BJ (cell line): ENCODE measurements at regions not wholly inside any gene's neighbourhood (a gene's known extent, or its start where the extent isn't known, plus 50 kb on each side); places are given as distances from the start of the nearest gene placed in this dataset.

ENCODE experiments used
- CTCF ChIA-PET: fragments of 350-600 bp; formaldehyde crosslinking; extraction: SDS; loops from one replicate; lab custom pipeline; 2021; ENCODE audit warnings: antibody characterized with exemption, inconsistent platforms; lab: Yijun Ruan, JAX
- POLR2A ChIA-PET: fragments of 300-600 bp; sonication (Branson Sonifier 250); formaldehyde crosslinking; extraction: SDS; loops from one replicate; lab custom pipeline; 2021; ENCODE audit warnings: antibody characterized with exemption; lab: Charles Lee
- DNase-seq: peaks from one replicate; pipeline ENCODE4 v3.0.0-alpha.2; 2011; ENCODE audit warnings: low read depth
- H3K27me3 ChIP-seq: 2 replicates; pipeline ENCODE4 v1.6.0; 2011; ENCODE audit warnings: low read length; ENCODE audit not compliant: control insufficient read depth, insufficient read depth
- H3K36me3 ChIP-seq: 2 replicates; pipeline ENCODE4 v1.5.1; 2011; ENCODE audit warnings: low read length; ENCODE audit not compliant: control insufficient read depth, insufficient read depth
- H3K4me3 ChIP-seq: 2 replicates; pipeline ENCODE4 v1.5.1; 2011; ENCODE audit warnings: low read depth, mild to moderate bottlenecking, control low read depth, low read length
- CTCF ChIP-seq: IDR thresholded peaks from 2 replicates; pipeline ENCODE4 v1.5.1; 2011; ENCODE audit warnings: low read depth, mild to moderate bottlenecking, control low read depth, inconsistent platforms, low read length, moderate library complexity; ENCODE audit not compliant: insufficient read depth

GRCh38 chr10:47058032-47058702 lies 146.9 kb downstream of the PTPN20 start:
- TF ChIP-seq CTCF: no peak
- Histone ChIP-seq H3K27me3 (peaks cover 5% of the 10 kb centered on the region; the same call in 1 of the 2 replicates), H3K36me3 (no peaks in the 10 kb centered on the region), H3K4me3 (no peak overlapping the region)
- ChIA-PET POLR2A (no interaction called here), CTCF (interaction anchor here (2.7 kb wide), 1 partner anchor 11 kb away, joined by 12 read pairs; no protein-coding TSS in a partner anchor)
- no peak for DNase-seq

DNA sequence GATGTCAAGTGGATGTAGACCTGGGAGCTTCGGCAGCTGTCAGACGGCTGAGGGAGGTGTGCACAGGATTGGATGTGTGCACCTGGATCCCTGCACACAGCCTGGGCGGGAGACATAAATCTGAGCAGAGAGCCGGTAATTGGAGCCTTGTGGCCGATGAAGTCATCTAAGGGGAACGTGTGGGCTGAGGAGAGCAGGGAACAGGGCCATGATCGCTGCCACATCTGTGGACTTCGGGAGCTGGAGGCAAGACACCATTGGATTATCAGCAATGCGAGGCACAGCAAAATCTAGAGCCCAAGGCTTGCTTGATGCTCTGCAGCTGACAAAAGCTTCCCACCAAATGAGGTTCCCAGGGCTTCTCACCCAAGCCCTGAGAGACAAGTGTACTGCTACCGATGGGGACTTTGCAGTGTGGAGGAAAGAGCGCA lies 147.7 kb downstream of the PTPN20 start:
- POLR2A ChIA-PET: no interaction called here
- no peak for TF ChIP-seq CTCF
- no peak overlapping the region for H3K4me3 ChIP-seq
- peaks cover 5% of the 10 kb centered on the region; the same call in 1 of the 2 replicates for H3K27me3 ChIP-seq
- H3K36me3 ChIP-seq: no peaks in the 10 kb centered on the region
- CTCF ChIA-PET: interaction anchor here (2.7 kb wide), 1 partner anchor 11 kb away, joined by 12 read pairs; no protein-coding TSS in a partner anchor
- peak; percentile 22 for DNase-seq

DNA sequence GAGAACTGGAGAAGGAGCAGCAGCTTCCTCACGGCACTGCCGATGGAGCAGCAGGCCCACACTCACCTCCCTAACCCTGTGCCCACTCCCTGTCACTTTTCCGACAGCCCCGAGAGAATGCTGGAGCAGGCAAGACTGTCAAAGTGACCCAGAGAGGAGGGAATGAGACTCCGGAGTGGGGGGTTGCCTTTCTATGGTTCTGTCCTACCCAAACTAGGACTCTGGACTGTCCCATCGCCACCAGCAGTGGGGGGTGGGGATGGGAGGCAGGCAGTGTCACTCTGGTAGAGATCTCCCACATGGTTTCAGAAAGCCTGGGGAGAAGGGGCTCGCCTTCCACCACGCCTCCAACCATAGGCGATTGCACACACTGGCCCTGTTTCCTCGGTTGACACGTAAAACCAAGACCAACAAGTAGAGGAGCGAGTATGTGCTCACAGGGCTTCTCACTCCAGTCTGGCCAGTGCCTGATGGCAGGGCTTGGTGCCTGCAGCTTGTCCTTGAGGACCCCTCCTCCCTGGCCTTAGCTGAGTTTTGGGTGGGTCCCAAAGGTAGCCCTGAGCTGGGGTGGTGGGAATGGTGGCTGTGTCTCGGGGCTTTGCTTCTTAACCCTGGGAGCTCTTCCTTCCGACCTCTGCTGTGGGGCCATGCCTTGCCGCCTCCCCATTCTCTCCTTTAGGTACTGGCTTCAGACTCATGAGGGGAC lies 148.5 kb downstream of the PTPN20 start:
- no peak for DNase-seq
- CTCF ChIA-PET: interaction anchor here (1.1 to 2.7 kb wide), 2 partner anchors 12 to 252 kb away, joined by 3 to 12 read pairs; no protein-coding TSS in a partner anchor
- TF ChIP-seq CTCF: no peak
- Histone ChIP-seq H3K27me3 (peaks cover 5% of the 10 kb centered on the region; the same call in 1 of the 2 replicates), H3K4me3 (no peak overlapping the region), H3K36me3 (no peaks in the 10 kb centered on the region)
- POLR2A ChIA-PET: no interaction called here

- CTCF ChIA-PET: interaction anchor here (1.1 to 2.7 kb wide), 2 partner anchors 13 to 251 kb away, joined by 3 to 12 read pairs; no protein-coding TSS in a partner anchor
- H3K36me3 ChIP-seq: no peaks in the 10 kb centered on the region
- H3K27me3 ChIP-seq: peaks cover 5% of the 10 kb centered on the region; the same call in 1 of the 2 replicates
- no peak for TF ChIP-seq CTCF
- no peak for DNase-seq
- POLR2A ChIA-PET: no interaction called here
- H3K4me3 ChIP-seq: no peak overlapping the region
These were observed 149.1 kb downstream of the PTPN20 start for GRCh38 chr10:47060356-47060755.

GRCh38 chr10:47060993-47061500 lies 149.8 kb downstream of the PTPN20 start:
- POLR2A ChIA-PET: no interaction called here
- no peaks in the 10 kb centered on the region for H3K36me3 ChIP-seq
- no peak overlapping the region for H3K4me3 ChIP-seq
- DNase-seq: no peak
- TF ChIP-seq CTCF: no peak
- CTCF ChIA-PET: interaction anchor here (2.7 kb wide), 1 partner anchor 13 kb away, joined by 12 read pairs; no protein-coding TSS in a partner anchor
- H3K27me3 ChIP-seq: peaks cover 5% of the 10 kb centered on the region; the same call in 1 of the 2 replicates
